Psoas muscle (tissue), 7 donors: ENCODE measurements at regions not wholly inside any gene's neighbourhood (a gene's known extent, or its start where the extent isn't known, plus 50 kb on each side); places are given as distances from the start of the nearest gene placed in this dataset.

ENCODE experiments used
- ATAC-seq, 4 donors: fragments of 200-7000 bp; cut with Tn5 transposase; one replicate each; pipeline ENCODE4 v1.9.1; 2020; ENCODE audit warnings: moderate library complexity in 3 of 4, mild to moderate bottlenecking in 2 of 4
- DNase-seq, 2 donors: peaks; one replicate each; pipeline ENCODE4 v3.0.0-alpha.2; 2020
- H3K27ac ChIP-seq: fragments of 200-600 bp; one replicate; pipeline ENCODE4 v1.8.0; 2022
- H3K27me3 ChIP-seq, 3 donors: fragments of 200-600 bp in 1 of 3; one replicate each; pipeline versions ENCODE4 v1.6.1 to v1.8.0; 2013 to 2022; ENCODE audit warnings: low read length in 2 of 3, mild to moderate bottlenecking in 2 of 3, moderate library complexity in 1 of 3; ENCODE audit not compliant: insufficient read depth in 3 of 3
- H3K36me3 ChIP-seq, 2 donors: fragments of 200-600 bp in 1 of 2; one replicate each; pipeline versions ENCODE4 v1.6.1 to v1.8.0; 2013 to 2022; ENCODE audit warnings: low read depth in 1 of 2, mild to moderate bottlenecking in 1 of 2, moderate library complexity in 1 of 2; ENCODE audit not compliant: insufficient read depth in 1 of 2
- H3K4me1 ChIP-seq: fragments of 200-600 bp; one replicate; pipeline ENCODE4 v1.8.0; 2022
- H3K4me3 ChIP-seq: fragments of 200-600 bp; one replicate; pipeline ENCODE4 v1.8.0; 2022; ENCODE audit warnings: mild to moderate bottlenecking
- H3K9me3 ChIP-seq: fragments of 200-600 bp; one replicate; pipeline ENCODE4 v1.8.0; 2022
- WGBS, 3 donors: extraction: QIAGEN DNeasy Blood & Tissue Kit; methylation state at CpG; one replicate each; pipeline versions ENCODE4 v1.1.6 to v1.1.7; 2013; 5-methylcytosine and 5-hydroxymethylcytosine counted together
- intact Hi-C, 2 donors: fragments of 100-400 bp; cut with DNase I; formaldehyde crosslinking; loops; one replicate each; pipeline versions ENCODE4 v1.11.0 to v1.14.2; 2022
- TF ChIP-seq, protein P1 (sequence below): fragments of 200-600 bp; IDR thresholded peaks from one replicate; pipeline ENCODE4 v1.8.0; 2022; ENCODE audit warnings: antibody characterized with exemption
- donor health status: healthy with polysubstance abuse.
- donor health status: DM: no; HTN: no; CAD: no; lungs with moderate emphysema.
- donor health status: Bipolar disorder and iron deficiency.
- donor health status: healthy.
- donor health status: DM: yes; HTN: yes; CAD: no.
- donor health status: DM: no; HTN: no; CAD: no.
- donor health status: DM: yes; HTN: yes; CAD: no.

DNA sequence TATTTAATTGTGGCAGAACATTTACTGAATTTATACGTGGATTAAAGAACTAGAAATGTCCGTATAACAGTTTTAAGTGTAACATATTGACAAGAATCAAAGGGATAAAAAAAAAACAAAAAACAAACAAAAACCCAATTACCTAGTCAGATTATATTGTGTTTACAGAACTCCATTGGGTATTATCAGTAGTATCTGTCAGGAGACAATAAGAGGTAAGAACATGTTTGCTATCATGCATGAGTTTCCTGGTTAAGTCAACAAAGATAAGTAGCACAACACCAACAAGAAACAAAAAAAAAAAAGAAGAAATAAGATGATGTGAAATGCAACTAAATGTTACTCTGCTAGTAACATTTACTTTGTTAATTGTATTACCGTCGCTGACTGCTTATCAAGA lies 570.6 kb downstream of the ZBBX start:
- Histone ChIP-seq H3K27me3 (no peaks in the 10 kb centered on the region), H3K36me3 (no peaks in the 10 kb centered on the region), H3K4me1 (no peaks in the 10 kb centered on the region), H3K9me3 (no peaks in the 10 kb centered on the region), H3K27ac (no peak overlapping the region), H3K4me3 (no peak overlapping the region)
- 91 to 93% (median 93%) methylated on average over 4 of the region's 4 CpGs for WGBS, 3 donors
- DNase-seq (no peak), ATAC-seq (no peak)
- TF ChIP-seq, protein P1, sequence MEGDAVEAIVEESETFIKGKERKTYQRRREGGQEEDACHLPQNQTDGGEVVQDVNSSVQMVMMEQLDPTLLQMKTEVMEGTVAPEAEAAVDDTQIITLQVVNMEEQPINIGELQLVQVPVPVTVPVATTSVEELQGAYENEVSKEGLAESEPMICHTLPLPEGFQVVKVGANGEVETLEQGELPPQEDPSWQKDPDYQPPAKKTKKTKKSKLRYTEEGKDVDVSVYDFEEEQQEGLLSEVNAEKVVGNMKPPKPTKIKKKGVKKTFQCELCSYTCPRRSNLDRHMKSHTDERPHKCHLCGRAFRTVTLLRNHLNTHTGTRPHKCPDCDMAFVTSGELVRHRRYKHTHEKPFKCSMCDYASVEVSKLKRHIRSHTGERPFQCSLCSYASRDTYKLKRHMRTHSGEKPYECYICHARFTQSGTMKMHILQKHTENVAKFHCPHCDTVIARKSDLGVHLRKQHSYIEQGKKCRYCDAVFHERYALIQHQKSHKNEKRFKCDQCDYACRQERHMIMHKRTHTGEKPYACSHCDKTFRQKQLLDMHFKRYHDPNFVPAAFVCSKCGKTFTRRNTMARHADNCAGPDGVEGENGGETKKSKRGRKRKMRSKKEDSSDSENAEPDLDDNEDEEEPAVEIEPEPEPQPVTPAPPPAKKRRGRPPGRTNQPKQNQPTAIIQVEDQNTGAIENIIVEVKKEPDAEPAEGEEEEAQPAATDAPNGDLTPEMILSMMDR: no peak
- intact Hi-C loops: no loop called here

DNA sequence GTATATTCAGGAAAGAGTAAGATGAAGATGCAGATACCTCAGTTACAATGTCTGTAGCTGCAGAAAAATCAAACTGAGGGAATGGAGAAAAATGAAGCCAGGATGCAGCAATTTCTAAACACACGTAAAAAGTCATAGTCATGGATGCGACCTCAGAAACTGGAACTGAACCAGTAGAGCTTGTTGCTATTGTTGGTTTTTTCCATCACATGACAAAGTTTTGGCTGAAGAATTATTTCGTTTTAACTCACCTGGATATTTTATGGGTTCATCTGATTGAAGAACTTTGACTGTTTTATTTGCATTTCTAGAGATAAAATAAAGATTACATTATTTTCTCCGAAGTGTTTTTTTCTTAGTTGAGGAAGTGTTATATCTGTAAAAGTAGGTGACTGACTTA lies 591.2 kb downstream of the ZBBX start:
- Histone ChIP-seq H3K9me3 (no peaks in the 10 kb centered on the region), H3K4me3 (no peak overlapping the region), H3K4me1 (no peaks in the 10 kb centered on the region), H3K27ac (no peak overlapping the region), H3K36me3 (no peaks in the 10 kb centered on the region), H3K27me3 (no peaks in the 10 kb centered on the region)
- intact Hi-C loops: no loop called here
- WGBS, 3 donors: 80 to 86% (median 82%) methylated on average over 4 of the region's 4 CpGs
- DNase-seq (no peak), ATAC-seq (no peak)
- TF ChIP-seq, protein P1: no peak

DNA sequence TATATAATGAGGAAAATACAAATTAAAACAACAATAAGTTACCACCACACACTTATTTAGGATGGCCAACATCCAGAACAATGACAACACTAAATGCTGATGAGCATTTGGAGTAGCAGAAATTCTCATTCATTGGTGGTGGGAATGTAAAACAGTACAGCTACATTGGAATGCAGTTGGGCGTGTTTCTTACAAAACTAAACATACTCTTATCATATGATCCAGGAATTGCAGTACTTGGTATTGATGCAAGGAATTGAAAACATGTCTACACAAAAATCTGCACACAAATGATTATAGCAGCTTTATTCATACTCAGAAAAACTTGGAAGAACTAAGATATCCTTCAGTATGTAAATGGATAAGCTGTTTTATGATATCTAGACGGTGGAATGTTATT lies 594.2 kb downstream of the ZBBX start:
- TF ChIP-seq, protein P1: no peak
- no peaks in the 10 kb centered on the region for H3K27me3 ChIP-seq
- H3K4me1 ChIP-seq: no peaks in the 10 kb centered on the region
- H3K4me3 ChIP-seq: no peak overlapping the region
- no peak overlapping the region for H3K27ac ChIP-seq
- WGBS, 3 donors: 34 to 54% (median 48%) methylated on average over 2 of the region's 2 CpGs
- intact Hi-C loops: no loop called here
- ATAC-seq (no peak), DNase-seq (no peak)
- H3K9me3 ChIP-seq: no peaks in the 10 kb centered on the region
- H3K36me3 ChIP-seq: no peaks in the 10 kb centered on the region

DNA sequence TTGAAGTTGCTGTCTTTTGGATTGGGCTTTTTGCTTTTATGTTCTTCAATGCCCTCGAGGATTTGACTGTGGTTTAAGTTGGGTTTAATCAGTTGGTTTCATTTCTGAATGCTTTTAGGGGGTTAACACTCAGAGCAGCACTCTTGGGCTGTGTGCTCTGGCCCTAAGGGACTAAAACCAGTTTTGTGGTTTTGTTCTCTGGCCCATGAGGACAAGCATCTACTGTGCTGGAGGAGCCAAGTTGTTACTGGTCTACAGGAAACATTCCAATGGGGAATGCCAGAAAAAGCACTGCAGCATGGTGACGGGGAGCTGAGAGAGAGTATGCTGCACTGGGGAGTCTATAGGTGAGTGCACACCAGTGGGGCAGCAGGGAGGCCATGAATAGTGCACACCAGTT lies 596.9 kb downstream of the ZBBX start:
- intact Hi-C loops: no loop called here
- no peak overlapping the region for H3K27ac ChIP-seq
- no peaks in the 10 kb centered on the region for H3K27me3 ChIP-seq
- no peak overlapping the region for H3K4me3 ChIP-seq
- no peaks in the 10 kb centered on the region for H3K4me1 ChIP-seq
- 59 to 61% (median 60%) methylated on average over 2 of the region's 2 CpGs for WGBS, 3 donors
- DNase-seq: no peak
- TF ChIP-seq, protein P1: no peak
- no peaks in the 10 kb centered on the region for H3K9me3 ChIP-seq
- H3K36me3 ChIP-seq: no peaks in the 10 kb centered on the region
- ATAC-seq: no peak

DNA sequence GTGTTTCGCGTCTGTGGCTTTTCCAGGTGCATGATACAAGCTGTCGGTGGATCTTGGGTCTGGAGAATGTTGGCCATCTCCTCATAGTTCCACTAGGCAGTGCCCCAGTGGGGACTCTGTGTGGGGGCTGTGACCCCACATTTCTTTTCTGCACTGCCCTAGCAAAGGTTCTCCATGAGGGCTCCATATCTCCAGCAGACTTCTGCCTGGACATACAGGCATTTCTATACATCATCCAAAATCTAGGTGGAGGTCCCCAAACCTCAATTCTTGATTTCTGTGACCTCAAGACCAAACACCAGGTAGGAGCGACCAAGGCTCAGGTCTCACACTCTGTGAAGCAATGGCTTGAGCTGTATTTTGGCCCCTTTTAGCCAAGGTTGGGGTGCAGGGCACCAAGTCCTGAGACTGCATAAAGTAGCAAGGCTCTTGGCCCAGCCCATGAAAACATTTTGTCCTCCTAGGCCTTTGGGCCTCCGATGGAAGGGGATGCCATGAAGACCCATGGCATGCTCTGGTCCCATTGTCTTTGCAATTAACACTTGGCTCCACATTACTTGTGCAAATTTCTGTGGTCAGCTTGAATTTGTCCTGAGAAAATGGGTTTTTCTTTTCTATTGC lies 615.3 kb downstream of the ZBBX start:
- 75 to 83% (median 78%) methylated on average over 5 of the region's 5 CpGs for WGBS, 3 donors
- no peaks in the 10 kb centered on the region for H3K27me3 ChIP-seq
- no peak overlapping the region for H3K4me3 ChIP-seq
- no peaks in the 10 kb centered on the region for H3K4me1 ChIP-seq
- H3K36me3 ChIP-seq: no peaks in the 10 kb centered on the region
- H3K27ac ChIP-seq: no peak overlapping the region
- no peaks in the 10 kb centered on the region for H3K9me3 ChIP-seq
- ATAC-seq (no peak), DNase-seq (no peak)
- TF ChIP-seq, protein P1: no peak
- intact Hi-C loops: no loop called here
